ENCODE measurements at regions not wholly inside any gene's neighbourhood (a gene's known extent, or its start where the extent isn't known, plus 50 kb on each side); places are given as distances from the start of the nearest gene placed in this dataset.

DNA sequence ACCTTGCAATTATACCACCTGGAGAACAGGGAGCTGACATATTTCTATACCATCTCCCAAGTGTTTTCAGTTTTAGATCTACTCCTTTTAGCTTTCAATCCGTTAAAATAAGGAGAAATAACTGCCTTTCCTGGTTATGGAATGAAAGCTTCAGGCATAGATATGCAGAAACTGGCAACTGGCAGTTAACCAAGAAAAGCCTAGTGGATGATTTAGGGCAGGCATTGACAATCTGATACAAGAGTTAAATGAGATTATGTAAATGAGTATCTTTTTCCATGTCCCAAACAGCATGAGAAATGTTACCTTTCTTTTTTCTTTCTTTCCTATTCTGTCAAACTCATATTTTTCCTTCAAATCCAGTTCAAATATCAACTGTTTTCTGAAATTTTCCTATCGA is 689.1 kb upstream of the DPPA4 start:
- no peak for DNase-seq
- no peaks in the 10 kb centered on the region for H3K27me3 ChIP-seq
- no peak overlapping the region for H3K27ac ChIP-seq
- no peaks in the 10 kb centered on the region for H3K4me1 ChIP-seq
- 89 to 90% methylated on average over 2 of the region's 2 CpGs for WGBS, 2 donors
- intact Hi-C loops (cut with DNase I): no loop called here
- no peaks in the 10 kb centered on the region for H3K36me3 ChIP-seq
- no peaks in the 10 kb centered on the region for H3K9me3 ChIP-seq
- no peak overlapping the region for H3K4me3 ChIP-seq (replicated peaks in 1 of 3)
- TF ChIP-seq POLR2A (IDR thresholded peaks at IDR 0.05): no peak
- no peak for TF ChIP-seq CTCF (IDR thresholded peaks at IDR 0.05)

DNA sequence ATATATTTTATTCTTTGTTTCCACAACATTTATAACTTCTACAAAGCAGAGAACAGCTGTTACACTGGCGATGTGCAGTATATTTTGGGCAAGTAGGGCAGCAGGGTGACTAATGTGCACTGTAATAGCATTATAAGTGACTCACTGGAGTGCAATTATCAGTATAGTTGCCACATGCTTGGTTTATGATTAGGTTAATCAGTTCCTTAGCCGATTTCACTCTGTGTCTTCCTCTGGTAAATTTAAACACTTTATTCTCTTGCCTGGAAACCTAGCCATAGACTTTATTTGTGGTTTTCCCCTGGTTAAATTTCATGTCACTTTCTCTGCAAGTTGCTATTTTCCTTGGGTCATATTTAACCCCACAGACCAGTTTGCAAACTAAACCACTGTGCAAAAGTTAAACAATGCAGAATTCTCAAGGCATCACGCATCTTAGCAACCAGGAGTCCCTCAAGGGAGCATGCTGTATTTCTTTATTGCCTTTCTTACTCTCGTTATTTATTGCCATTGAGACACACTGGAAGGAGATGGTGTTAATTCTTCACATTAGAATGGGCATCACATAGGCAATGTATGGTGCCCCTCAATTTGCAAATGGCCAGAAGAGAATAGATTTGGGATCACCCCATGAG is 690.2 kb upstream of the DPPA4 start:
- TF ChIP-seq POLR2A (IDR thresholded peaks at IDR 0.05) (no peak), CTCF (IDR thresholded peaks at IDR 0.05) (no peak)
- DNase-seq: no peak
- no peaks in the 10 kb centered on the region for H3K27me3 ChIP-seq
- no peaks in the 10 kb centered on the region for H3K4me1 ChIP-seq
- H3K36me3 ChIP-seq: no peaks in the 10 kb centered on the region
- WGBS, 2 donors: 84 to 89% methylated on average over 4 of the region's 4 CpGs
- H3K27ac ChIP-seq: no peak overlapping the region
- H3K9me3 ChIP-seq: no peaks in the 10 kb centered on the region
- intact Hi-C loops (cut with DNase I): no loop called here
- no peak overlapping the region for H3K4me3 ChIP-seq (replicated peaks in 1 of 3)

DNA sequence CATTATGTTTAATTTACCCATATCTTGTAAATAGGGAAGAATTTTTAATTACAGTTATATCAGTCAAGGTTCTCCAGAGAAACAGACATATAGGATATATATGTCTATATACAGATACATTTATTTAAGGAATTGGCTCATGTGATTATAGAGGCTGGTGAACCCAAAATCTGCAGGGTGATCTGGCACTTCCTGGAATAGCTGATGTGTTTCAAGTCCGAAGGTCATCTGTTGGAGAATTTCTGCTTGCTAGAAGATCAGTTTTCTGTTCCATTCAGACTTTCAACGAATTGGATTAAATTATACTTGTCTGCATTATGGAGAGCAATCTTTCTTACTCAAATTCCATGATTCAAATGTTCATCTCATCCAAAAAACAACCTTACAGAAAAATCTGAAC is 694.6 kb upstream of the DPPA4 start:
- TF ChIP-seq CTCF (IDR thresholded peaks at IDR 0.05) (no peak), POLR2A (IDR thresholded peaks at IDR 0.05) (no peak)
- Histone ChIP-seq H3K4me1 (no peaks in the 10 kb centered on the region), H3K9me3 (no peaks in the 10 kb centered on the region), H3K27me3 (no peaks in the 10 kb centered on the region), H3K27ac (no peak overlapping the region), H3K4me3 (replicated peaks in 1 of 3) (no peak overlapping the region), H3K36me3 (no peaks in the 10 kb centered on the region)
- WGBS, 2 donors: 77 to 82% methylated on average over 2 of the region's 2 CpGs
- DNase-seq: no peak
- intact Hi-C loops (cut with DNase I): no loop called here

DNA sequence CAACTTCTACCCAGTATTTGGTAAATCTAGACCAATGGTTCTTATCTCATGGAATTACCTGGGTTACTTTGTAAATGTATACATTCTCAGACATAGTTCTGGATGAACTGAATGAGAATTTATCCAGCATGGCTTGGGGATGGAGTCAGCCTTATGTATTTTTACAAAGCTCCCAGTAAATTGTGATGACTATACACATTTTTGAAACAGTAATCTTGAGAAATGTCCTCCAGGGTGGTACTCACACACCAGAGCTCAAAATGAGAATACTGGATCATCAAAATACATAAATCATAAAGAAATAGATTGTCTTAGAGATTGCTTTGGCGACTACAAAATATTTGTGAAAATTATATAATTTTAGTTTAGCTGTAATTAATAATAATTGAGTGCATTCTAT is 722.1 kb upstream of the DPPA4 start:
- DNase-seq: no peak
- 88 to 93% methylated on average over 1 of the region's 1 CpG for WGBS, 2 donors
- no peak overlapping the region for H3K4me3 ChIP-seq (replicated peaks in 1 of 3)
- H3K27me3 ChIP-seq: no peaks in the 10 kb centered on the region
- TF ChIP-seq CTCF (IDR thresholded peaks at IDR 0.05): no peak
- no peak for TF ChIP-seq POLR2A (IDR thresholded peaks at IDR 0.05)
- no peaks in the 10 kb centered on the region for H3K9me3 ChIP-seq
- no peak overlapping the region for H3K27ac ChIP-seq
- H3K36me3 ChIP-seq: no peaks in the 10 kb centered on the region
- intact Hi-C loops (cut with DNase I): no loop called here
- no peaks in the 10 kb centered on the region for H3K4me1 ChIP-seq

GRCh38 chr3:110062716-110063115 is 725.4 kb upstream of the DPPA4 start:
- H3K4me3 ChIP-seq (replicated peaks in 1 of 3): no peak overlapping the region
- H3K27ac ChIP-seq: no peak overlapping the region
- no peaks in the 10 kb centered on the region for H3K9me3 ChIP-seq
- no peaks in the 10 kb centered on the region for H3K27me3 ChIP-seq
- H3K4me1 ChIP-seq: no peaks in the 10 kb centered on the region
- TF ChIP-seq CTCF (IDR thresholded peaks at IDR 0.05) (no peak), POLR2A (IDR thresholded peaks at IDR 0.05) (no peak)
- DNase-seq: no peak
- H3K36me3 ChIP-seq: no peaks in the 10 kb centered on the region
- intact Hi-C loops (cut with DNase I): no loop called here
